ENCODE measurements at regions not wholly inside any gene's neighbourhood (a gene's known extent, or its start where the extent isn't known, plus 50 kb on each side); places are given as distances from the start of the nearest gene placed in this dataset.

DNA sequence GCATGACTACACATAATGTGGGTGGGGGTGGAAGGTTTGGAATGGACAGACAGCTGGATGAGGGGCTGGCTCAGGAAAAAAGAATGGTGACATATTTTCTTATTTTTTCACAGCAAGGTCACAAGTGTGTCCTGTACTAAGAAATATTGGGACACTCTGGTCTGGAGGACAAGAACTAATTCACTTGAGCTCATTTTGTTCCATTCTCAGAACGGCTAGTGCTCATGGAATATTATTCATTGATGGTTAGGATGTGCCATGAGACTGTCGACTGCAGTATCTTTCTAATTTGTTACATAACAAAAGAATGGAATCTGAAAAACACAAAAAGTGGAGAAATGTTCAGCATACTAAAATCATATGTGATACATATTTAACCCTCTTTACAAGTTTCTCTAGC, 149.5 kb downstream of the BMP4 start:
- DNase-seq: no peak

DNA sequence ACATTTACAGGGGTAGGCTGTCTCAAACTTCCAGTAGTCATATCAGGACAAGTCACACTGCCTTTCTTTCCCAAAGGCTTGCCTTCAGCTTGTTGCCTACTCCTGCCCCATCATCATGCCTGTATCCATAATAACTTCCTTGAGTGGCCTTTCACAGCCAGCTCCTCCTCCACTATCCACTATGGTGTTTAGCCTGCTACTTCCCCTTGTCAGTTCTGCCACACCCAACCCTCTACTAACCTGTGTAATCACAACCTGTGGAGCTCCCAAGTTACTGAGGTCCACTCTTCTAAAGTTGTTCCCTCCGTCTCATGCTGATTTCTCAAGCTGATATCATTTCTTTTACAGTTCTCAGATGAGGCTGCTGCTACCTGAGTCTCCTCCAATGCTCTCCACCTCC, 159.9 kb downstream of the BMP4 start:
- DNase-seq: no peak

DNA sequence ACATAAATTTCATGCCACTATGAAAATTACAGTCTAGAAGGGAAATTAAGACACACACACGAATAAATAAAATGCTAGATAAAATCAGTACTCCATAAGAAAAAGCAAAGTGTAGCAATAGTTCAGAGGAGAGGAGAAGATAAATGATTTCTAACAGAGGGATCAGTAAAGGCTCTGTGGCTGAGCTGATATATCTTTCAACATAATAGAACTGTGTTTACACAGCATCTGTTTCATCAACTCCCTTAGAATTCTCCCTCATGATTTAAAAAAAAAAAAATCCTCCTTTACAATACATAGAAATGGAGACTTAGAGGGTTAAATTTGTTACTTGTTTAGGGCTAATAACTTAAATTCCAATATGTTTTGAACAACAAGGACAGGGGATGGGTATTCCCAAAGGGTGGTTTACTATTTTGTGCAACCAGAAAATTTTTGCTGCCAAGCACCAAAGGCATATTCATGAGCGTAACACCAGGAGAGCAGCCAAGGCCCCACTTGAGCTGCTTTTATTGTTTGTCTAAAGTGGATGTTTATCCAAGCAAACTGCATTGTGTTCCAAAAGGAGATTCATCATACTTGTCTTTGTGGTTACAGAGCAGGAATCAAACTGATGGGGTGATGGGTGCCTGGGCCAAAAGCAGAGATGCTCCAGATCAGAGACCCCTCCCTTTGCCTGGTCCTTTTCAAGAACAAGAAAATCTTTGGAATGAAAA, 162.7 kb downstream of the BMP4 start:
- peak; percentile 97 for DNase-seq

GRCh38 chr14:53792909-53793308, 163.7 kb downstream of the BMP4 start:
- DNase-seq: no peak

- no peak for DNase-seq
Measured at GRCh38 chr14:53790731-53791500, 165.7 kb downstream of the BMP4 start.

- no peak for DNase-seq
Measured at GRCh38 chr14:53788566-53788965, 168.1 kb downstream of the BMP4 start.

DNA sequence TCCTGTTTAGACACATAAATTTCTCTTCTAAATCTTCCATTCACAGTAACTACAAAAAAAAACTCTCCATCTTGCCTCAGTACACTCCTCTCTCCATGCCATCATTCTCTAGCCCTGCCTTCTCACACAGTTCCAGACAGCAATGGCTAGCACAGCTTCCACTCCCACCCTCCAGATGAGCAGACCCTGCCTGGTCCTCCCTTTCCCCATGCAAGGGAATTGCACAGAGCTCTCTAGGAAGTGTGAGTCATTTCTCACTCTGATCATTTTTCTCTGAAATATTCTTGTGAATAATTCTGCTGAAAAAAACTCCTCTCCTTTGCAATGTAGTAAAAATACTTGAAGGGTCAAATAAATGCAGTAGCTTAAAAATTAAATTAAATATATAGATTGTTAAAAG, 170.6 kb downstream of the BMP4 start:
- no peak for DNase-seq

DNA sequence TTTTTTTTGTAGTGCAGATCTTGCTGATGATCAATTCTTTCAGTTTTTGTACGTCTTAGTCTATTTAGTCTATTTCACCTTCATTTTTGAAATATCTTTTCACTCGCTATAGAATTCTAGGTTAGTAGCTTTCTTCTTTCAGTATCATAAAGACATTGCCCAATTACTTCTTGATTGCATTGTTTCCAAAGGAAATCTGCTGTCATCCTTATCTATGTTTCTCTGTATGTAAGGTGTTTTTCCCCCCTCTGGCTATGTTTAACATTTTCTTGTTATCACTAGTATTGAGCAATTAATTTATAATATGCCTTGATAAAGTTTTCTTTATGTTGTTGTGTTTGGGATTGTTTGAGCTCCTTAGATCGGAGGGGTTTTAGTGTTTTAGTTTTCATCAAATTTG, 171.9 kb downstream of the BMP4 start:
- DNase-seq: no peak

GRCh38 chr14:53783256-53783655, 173.4 kb downstream of the BMP4 start:
- DNase-seq: no peak

DNA sequence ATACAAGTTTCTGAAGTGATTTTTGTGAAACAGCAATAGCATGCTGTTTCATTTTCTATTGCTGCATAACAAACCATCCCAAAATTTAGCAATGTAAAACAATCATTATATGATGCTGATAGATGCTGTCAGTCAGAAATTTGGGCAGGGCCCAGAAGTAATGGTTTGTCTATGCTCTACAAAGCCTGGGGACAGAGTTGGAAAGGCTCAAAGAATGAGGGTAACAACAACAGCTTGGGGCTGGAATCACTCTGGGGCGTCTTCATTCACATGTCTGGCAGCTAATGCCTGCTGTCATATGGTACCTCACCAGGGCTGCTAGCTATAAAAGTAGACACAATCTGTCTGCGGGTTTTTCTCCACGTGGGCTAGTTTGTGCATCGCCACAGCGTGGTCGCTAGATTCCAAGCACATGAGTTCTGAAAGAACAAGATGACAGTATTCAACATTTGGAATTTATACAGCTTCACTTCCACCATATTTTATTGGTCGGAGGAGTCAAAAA, 176.5 kb downstream of the BMP4 start:
- no peak for DNase-seq

GRCh38 chr14:53779301-53779700, 177.3 kb downstream of the BMP4 start:
- peak; percentile 80 for DNase-seq

- no peak for DNase-seq
Measured at GRCh38 chr14:53778263-53778662, 178.4 kb downstream of the BMP4 start.

DNA sequence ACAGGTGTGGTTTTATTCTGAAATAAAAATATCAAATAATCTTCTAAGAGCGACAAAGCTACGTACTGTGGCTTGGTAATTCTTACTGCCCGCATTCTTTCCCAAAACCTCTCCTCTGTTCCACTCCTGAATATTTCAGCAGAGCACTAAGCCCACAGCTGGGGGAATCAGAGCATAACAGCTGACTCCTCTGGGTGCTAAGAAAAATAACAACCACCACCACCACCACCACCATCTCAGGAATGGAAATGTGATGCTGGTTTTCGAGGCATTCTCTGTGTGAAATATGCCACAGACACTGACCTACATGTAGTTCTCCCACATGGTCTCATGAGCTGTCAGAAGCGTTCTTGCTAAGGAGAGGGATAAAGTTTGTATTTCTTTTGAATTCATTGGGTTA, 183.7 kb downstream of the BMP4 start:
- DNase-seq: no peak

GRCh38 chr14:53767566-53767965, 189.1 kb downstream of the BMP4 start:
- DNase-seq: no peak

DNA sequence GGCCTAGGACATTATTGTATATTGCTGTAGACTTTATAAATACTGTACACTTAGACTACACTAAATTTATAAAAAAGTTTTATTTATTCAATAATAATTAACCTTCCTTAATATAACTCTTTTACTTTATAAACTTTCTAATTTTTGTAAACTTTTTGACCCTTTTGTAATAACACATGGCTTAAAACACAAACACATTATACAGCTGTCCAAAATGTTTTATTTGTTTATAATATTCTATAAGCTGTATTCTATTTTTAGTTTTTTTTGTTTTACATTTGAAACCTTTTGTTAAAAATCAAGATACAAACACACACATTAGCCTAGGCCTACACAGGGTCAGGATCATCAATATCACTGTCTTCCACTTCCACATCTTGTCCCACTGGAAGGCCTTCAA, 190.0 kb downstream of the BMP4 start:
- DNase-seq: no peak

DNA sequence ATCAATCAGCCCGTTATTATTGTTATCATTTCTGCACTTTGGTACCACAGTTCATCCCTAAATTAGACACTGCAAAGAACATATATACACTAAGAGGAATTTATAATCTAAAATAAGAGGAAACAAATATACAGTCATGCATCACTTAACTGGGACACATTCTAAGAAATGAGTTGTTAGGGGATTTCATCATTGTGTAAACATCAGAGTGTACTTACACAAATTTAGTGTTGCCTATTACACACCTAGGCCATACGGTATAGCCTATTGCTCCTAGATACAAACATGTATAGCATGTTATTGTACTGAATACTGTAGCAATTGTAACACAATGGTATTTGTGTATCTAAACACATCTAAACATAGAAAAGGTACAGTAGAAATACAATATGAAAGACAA, 190.5 kb downstream of the BMP4 start:
- DNase-seq: no peak

DNA sequence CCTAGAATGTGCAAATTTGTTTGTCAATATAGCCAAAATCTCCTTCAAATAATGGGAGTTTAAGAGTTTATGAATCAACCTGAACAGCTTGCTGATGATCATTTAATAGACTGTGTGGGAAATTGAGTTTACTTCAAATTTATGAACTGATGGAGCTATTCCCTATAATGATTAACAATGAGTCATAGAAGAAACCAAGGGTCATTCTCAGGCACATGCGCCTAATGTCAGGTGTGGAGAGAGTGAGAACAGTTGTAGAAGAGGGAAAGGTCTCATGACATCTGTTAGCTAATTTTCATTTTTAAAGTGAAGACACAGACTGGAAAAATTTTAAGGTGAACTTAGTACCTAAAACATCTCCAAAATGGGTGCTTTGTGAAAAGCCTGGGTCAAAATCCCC, 191.8 kb downstream of the BMP4 start:
- DNase-seq: no peak

DNA sequence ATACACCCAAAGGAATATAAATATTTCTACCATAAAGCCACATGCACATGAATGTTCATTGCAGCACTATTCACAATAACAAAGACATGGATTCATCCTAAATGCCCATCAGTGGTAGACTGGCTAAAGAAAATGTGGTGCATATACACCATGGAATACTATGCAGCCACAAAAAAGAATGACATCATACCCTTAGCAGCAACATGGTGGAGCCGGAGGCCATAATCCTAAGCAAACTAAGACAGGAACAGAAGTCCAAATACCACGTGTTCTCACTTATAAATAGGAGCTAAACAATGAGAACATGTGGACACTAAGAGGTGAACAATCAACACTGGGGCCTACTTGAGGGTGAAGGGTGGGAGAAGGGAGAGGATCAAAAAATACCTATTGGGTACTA, 198.5 kb downstream of the BMP4 start:
- DNase-seq: no peak

DNA sequence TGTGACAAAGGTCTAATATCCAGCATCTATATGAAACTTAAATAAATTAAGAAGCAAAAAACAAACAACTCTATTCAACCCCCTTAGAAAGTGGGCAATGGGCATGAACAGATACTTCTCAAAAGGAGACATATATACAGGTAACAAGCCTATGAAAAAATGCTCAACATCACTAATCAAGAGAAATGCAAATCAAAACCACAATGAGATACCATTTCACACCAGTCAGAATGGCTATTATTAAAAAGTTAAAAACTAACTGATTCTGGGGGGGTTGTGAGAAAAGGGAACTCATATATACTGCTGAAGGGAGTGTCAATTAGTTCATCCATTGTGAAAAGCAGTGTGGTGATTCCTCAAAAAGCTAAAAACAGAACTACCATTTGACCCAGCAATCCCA, 198.9 kb downstream of the BMP4 start:
- no peak for DNase-seq

- no peak for DNase-seq
Measured at GRCh38 chr14:53751650-53752049, 205.0 kb downstream of the BMP4 start.

GRCh38 chr14:53748691-53749090, 207.9 kb downstream of the BMP4 start:
- DNase-seq: no peak

DNA sequence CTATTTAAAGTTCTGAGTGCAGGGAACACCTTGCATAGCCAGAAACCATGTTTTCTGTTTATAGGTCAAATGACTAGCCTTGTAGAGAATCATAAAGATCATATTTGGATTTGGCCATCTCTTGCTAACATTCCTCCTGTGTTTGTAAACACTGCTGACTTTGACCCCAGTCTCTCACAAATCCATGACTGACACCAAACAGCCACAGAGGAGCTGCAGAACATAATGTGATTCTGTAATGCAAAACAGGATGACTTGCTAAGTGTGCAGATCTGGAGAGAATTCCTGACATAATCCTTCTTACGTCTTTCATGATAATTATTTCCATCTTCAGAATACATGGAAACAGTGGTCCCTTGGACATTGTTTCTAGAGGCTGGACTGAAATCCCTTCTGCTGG, 211.8 kb downstream of the BMP4 start:
- no peak for DNase-seq

DNA sequence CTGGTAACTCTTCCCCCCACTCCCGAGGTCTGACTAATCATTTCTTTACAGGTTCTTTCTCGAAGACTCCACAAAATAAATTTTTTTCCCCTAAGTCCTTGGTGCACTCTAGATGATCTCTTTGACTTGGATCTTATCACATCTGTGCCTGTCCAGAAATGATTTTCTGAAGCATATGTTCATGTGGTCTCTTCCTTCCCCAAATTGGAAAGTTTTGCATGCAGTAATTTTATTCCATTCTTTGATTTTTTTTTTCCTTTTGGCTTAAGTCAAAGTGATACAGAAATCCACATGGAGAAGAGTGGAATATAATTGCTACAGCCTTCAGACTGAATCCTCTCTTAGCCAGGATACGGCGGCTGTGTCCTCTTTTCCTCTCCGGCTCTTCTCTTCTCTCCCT, 213.3 kb downstream of the BMP4 start:
- no peak for DNase-seq

DNA sequence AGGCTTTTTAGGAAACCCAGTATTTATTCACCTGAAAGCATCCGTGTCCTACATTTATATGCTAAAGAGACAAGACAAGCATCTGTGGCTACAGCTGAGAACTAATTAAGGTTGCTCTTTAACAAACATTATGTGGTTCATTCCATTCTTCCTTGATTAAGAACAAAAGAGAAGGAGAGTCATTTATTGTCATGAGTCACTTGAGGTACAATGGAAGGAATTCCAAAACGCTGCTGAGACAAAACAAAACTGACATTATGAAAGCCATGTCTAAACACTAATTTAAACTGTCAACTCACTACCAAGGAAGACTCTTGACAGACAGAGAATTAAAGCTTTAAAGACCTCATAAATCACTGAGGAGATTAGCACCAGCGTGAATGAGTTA, 214.4 kb downstream of the BMP4 start:
- no peak for DNase-seq

All from NCI-H1417 treated with DMSO at 0.1 percent for 48 hours (cell line).